ENCODE measurements at regions not wholly inside any gene's neighbourhood (a gene's known extent, or its start where the extent isn't known, plus 50 kb on each side); places are given as distances from the start of the nearest gene placed in this dataset.
"Not testable (repeated sequence)": the region's sequence is repeated elsewhere in the genome, so short reads cannot be mapped to it uniquely, and the experiment has no call there.

- DNase-seq (ENCODE audit: low read depth, low spot score), result no peak
- Histone ChIP-seq H3K27me3 (ENCODE audit: control insufficient read depth, insufficient read depth, low read length) (no peaks in the 10 kb centered on the region), H3K36me3 (ENCODE audit: control insufficient read depth, insufficient read depth, low read length) (no peaks in the 10 kb centered on the region), H3K27ac (ENCODE audit: low read length) (no peak overlapping the region), H3K4me3 (ENCODE audit: low read length) (no peak overlapping the region), H3K9me3 (ENCODE audit: control insufficient read depth, insufficient read depth, low read length) (no peaks in the 10 kb centered on the region), H3K4me1 (ENCODE audit: control insufficient read depth, insufficient read depth, low read length) (0 out of 2 replicates have a peak, but pooled peaks cover 2% of the 10 kb centered on the region)
Observed at GRCh38 chr1:244327533-244327932, 124.2 kb downstream of the ADSS2 start.

GRCh38 chr1:244328476-244328875 is 123.2 kb downstream of the ADSS2 start:
- Histone ChIP-seq H3K4me3 (ENCODE audit: low read length) (no peak overlapping the region), H3K36me3 (ENCODE audit: control insufficient read depth, insufficient read depth, low read length) (no peaks in the 10 kb centered on the region), H3K9me3 (ENCODE audit: control insufficient read depth, insufficient read depth, low read length) (no peaks in the 10 kb centered on the region), H3K27me3 (ENCODE audit: control insufficient read depth, insufficient read depth, low read length) (no peaks in the 10 kb centered on the region), H3K4me1 (ENCODE audit: control insufficient read depth, insufficient read depth, low read length) (0 out of 2 replicates have a peak, but pooled peaks cover 2% of the 10 kb centered on the region), H3K27ac (ENCODE audit: low read length) (no peak overlapping the region)
- no peak for DNase-seq (ENCODE audit: low read depth, low spot score)

- Histone ChIP-seq H3K4me1 (ENCODE audit: control insufficient read depth, insufficient read depth, low read length) (0 out of 2 replicates have a peak, but pooled peaks cover 2% of the 10 kb centered on the region), H3K36me3 (ENCODE audit: control insufficient read depth, insufficient read depth, low read length) (no peaks in the 10 kb centered on the region), H3K27ac (ENCODE audit: low read length) (no peak overlapping the region), H3K27me3 (ENCODE audit: control insufficient read depth, insufficient read depth, low read length) (no peaks in the 10 kb centered on the region), H3K4me3 (ENCODE audit: low read length) (no peak overlapping the region), H3K9me3 (ENCODE audit: control insufficient read depth, insufficient read depth, low read length) (no peaks in the 10 kb centered on the region)
- DNase-seq (ENCODE audit: low read depth, low spot score), result no peak
Observed at GRCh38 chr1:244329591-244330317, 122.0 kb downstream of the ADSS2 start.

GRCh38 chr1:244330318-244330625 is 121.4 kb downstream of the ADSS2 start:
- no peak overlapping the region for H3K27ac ChIP-seq (ENCODE audit: low read length)
- no peaks in the 10 kb centered on the region for H3K27me3 ChIP-seq (ENCODE audit: control insufficient read depth, insufficient read depth, low read length)
- DNase-seq (ENCODE audit: low read depth, low spot score), result no peak
- no peaks in the 10 kb centered on the region for H3K9me3 ChIP-seq (ENCODE audit: control insufficient read depth, insufficient read depth, low read length)
- H3K36me3 ChIP-seq (ENCODE audit: control insufficient read depth, insufficient read depth, low read length), result no peaks in the 10 kb centered on the region
- H3K4me3 ChIP-seq (ENCODE audit: low read length), result no peak overlapping the region
- no CpG with 5 or more reads among the region's 2 CpGs for WGBS (ENCODE audit: insufficient coverage, insufficient read length)
- H3K4me1 ChIP-seq (ENCODE audit: control insufficient read depth, insufficient read depth, low read length), result 0 out of 2 replicates have a peak, but pooled peaks cover 2% of the 10 kb centered on the region

- not testable (repeated sequence) for H3K9me3 ChIP-seq (ENCODE audit: control insufficient read depth, insufficient read depth, low read length); H3K4me1 ChIP-seq (ENCODE audit: control insufficient read depth, insufficient read depth, low read length); H3K27me3 ChIP-seq (ENCODE audit: control insufficient read depth, insufficient read depth, low read length); H3K36me3 ChIP-seq (ENCODE audit: control insufficient read depth, insufficient read depth, low read length); DNase-seq (ENCODE audit: low read depth, low spot score); H3K27ac ChIP-seq (ENCODE audit: low read length); H3K4me3 ChIP-seq (ENCODE audit: low read length)
- WGBS (ENCODE audit: insufficient coverage, insufficient read length), result no CpG with 5 or more reads among the region's 2 CpGs
Observed at GRCh38 chr1:244332761-244333160, 118.9 kb downstream of the ADSS2 start.

GRCh38 chr1:244334315-244334714 is 117.4 kb downstream of the ADSS2 start:
- DNase-seq (ENCODE audit: low read depth, low spot score); H3K4me3 ChIP-seq (ENCODE audit: low read length); H3K4me1 ChIP-seq (ENCODE audit: control insufficient read depth, insufficient read depth, low read length); H3K27ac ChIP-seq (ENCODE audit: low read length); H3K36me3 ChIP-seq (ENCODE audit: control insufficient read depth, insufficient read depth, low read length); H3K27me3 ChIP-seq (ENCODE audit: control insufficient read depth, insufficient read depth, low read length); H3K9me3 ChIP-seq (ENCODE audit: control insufficient read depth, insufficient read depth, low read length): not testable (repeated sequence)
- no CpG with 5 or more reads among the region's 2 CpGs for WGBS (ENCODE audit: insufficient coverage, insufficient read length)

GRCh38 chr1:244334842-244335241 is 116.9 kb downstream of the ADSS2 start:
- not testable (repeated sequence) for H3K4me3 ChIP-seq (ENCODE audit: low read length); H3K27ac ChIP-seq (ENCODE audit: low read length); H3K27me3 ChIP-seq (ENCODE audit: control insufficient read depth, insufficient read depth, low read length); H3K36me3 ChIP-seq (ENCODE audit: control insufficient read depth, insufficient read depth, low read length); H3K9me3 ChIP-seq (ENCODE audit: control insufficient read depth, insufficient read depth, low read length); DNase-seq (ENCODE audit: low read depth, low spot score); H3K4me1 ChIP-seq (ENCODE audit: control insufficient read depth, insufficient read depth, low read length)
- no CpG with 5 or more reads among the region's 4 CpGs for WGBS (ENCODE audit: insufficient coverage, insufficient read length)

GRCh38 chr1:244335456-244335855 is 116.3 kb downstream of the ADSS2 start:
- H3K9me3 ChIP-seq (ENCODE audit: control insufficient read depth, insufficient read depth, low read length), result no peaks in the 10 kb centered on the region
- no CpG with 5 or more reads among the region's 7 CpGs for WGBS (ENCODE audit: insufficient coverage, insufficient read length)
- H3K27me3 ChIP-seq (ENCODE audit: control insufficient read depth, insufficient read depth, low read length), result no peaks in the 10 kb centered on the region
- H3K4me1 ChIP-seq (ENCODE audit: control insufficient read depth, insufficient read depth, low read length), result no peaks in the 10 kb centered on the region
- no peak overlapping the region for H3K27ac ChIP-seq (ENCODE audit: low read length)
- H3K36me3 ChIP-seq (ENCODE audit: control insufficient read depth, insufficient read depth, low read length), result no peaks in the 10 kb centered on the region
- no peak overlapping the region for H3K4me3 ChIP-seq (ENCODE audit: low read length)
- DNase-seq (ENCODE audit: low read depth, low spot score), result no peak

GRCh38 chr1:244336232-244336899 is 115.3 kb downstream of the ADSS2 start:
- Histone ChIP-seq H3K36me3 (ENCODE audit: control insufficient read depth, insufficient read depth, low read length) (no peaks in the 10 kb centered on the region), H3K9me3 (ENCODE audit: control insufficient read depth, insufficient read depth, low read length) (no peaks in the 10 kb centered on the region), H3K27ac (ENCODE audit: low read length) (no peak overlapping the region), H3K4me3 (ENCODE audit: low read length) (no peak overlapping the region), H3K4me1 (ENCODE audit: control insufficient read depth, insufficient read depth, low read length) (peaks cover 1% of the 10 kb centered on the region; the same call in 1 of the 2 replicates), H3K27me3 (ENCODE audit: control insufficient read depth, insufficient read depth, low read length) (no peaks in the 10 kb centered on the region)
- WGBS (ENCODE audit: insufficient coverage, insufficient read length), result no CpG with 5 or more reads among the region's 12 CpGs
- DNase-seq (ENCODE audit: low read depth, low spot score), result no peak

- no peaks in the 10 kb centered on the region for H3K27me3 ChIP-seq (ENCODE audit: control insufficient read depth, insufficient read depth, low read length)
- WGBS (ENCODE audit: insufficient coverage, insufficient read length), result no CpG with 5 or more reads among the region's 3 CpGs
- H3K36me3 ChIP-seq (ENCODE audit: control insufficient read depth, insufficient read depth, low read length), result no peaks in the 10 kb centered on the region
- no peak overlapping the region for H3K27ac ChIP-seq (ENCODE audit: low read length)
- DNase-seq (ENCODE audit: low read depth, low spot score), result no peak
- H3K4me1 ChIP-seq (ENCODE audit: control insufficient read depth, insufficient read depth, low read length), result peaks cover 3% of the 10 kb centered on the region; the same call in 1 of the 2 replicates
- H3K4me3 ChIP-seq (ENCODE audit: low read length), result no peak overlapping the region
- no peaks in the 10 kb centered on the region for H3K9me3 ChIP-seq (ENCODE audit: control insufficient read depth, insufficient read depth, low read length)
Observed at GRCh38 chr1:244337839-244338238, 113.9 kb downstream of the ADSS2 start.

All from iPS DF 6.9 (cell line).